HepG2 (cell line): ENCODE measurements at regions not wholly inside any gene's neighbourhood (a gene's known extent, or its start where the extent isn't known, plus 50 kb on each side); places are given as distances from the start of the nearest gene placed in this dataset.

Source experiments
- ATAC-seq: fragments of 200-7000 bp; cut with Tn5 transposase; 3 replicates; pipeline ENCODE4 v1.9.1; 2020; ENCODE audit warnings: mild to moderate bottlenecking, moderate library complexity
- BruUV-seq: library from RNA; stranded (reverse); fragments of 400-500 nt; replicated peaks from 2 replicates; lab custom pipeline; 2021; lab: Mats Ljungman, UMichigan
- CTCF ChIA-PET: fragments of 300-600 bp; formaldehyde crosslinking; extraction: SDS; loops from one replicate; lab custom pipeline; 2021; ENCODE audit warnings: low total read pairs, inconsistent platforms, low intra/inter-chr PET ratio; lab: Yijun Ruan, JAX
- POLR2A ChIA-PET: fragments of 350-600 bp; sonication (Branson Sonifier 250); formaldehyde crosslinking; loops from one replicate; lab custom pipeline; 2020; ENCODE audit warnings: antibody characterized with exemption, inconsistent platforms; lab: Yijun Ruan, JAX
- DNase-seq: peaks from one replicate; pipeline ENCODE4 v3.0.0-alpha.2; 2015; ENCODE audit warnings: low spot score
- FAIRE-seq: peaks from 3 replicates; lab custom pipeline; 2011; peaks lifted over from hg19 to GRCh38; lab: Jason Lieb, UNC
- H2AFZ ChIP-seq: one replicate; pipeline ENCODE4 v1.6.1; 2011; ENCODE audit warnings: low read length, inconsistent platforms
- H3K27ac ChIP-seq: fragments of 300-600 bp; 3 replicates; pipeline ENCODE4 v1.8.0; 2011; ENCODE audit warnings: mixed run types, mild to moderate bottlenecking, mixed read lengths, low read length, inconsistent platforms; ENCODE audit not compliant: insufficient read depth; ENCODE audit errors: extremely low read length
- H3K27me3 ChIP-seq, 2 experiments: fragments of 200-600 bp in 1 of 2; 2 replicates in 1 of 2; 3 replicates in 1 of 2; pipeline versions ENCODE4 v1.6.0 to v1.8.0; 2011; ENCODE audit warnings: low read length in 2 of 2, mild to moderate bottlenecking in 2 of 2, moderate library complexity in 2 of 2, inconsistent platforms in 1 of 2; ENCODE audit not compliant: insufficient read depth in 2 of 2, control insufficient read depth in 1 of 2
- H3K36me3 ChIP-seq, 2 experiments: fragments of 200-600 bp in 1 of 2; replicated peaks in 1 of 2; 2 replicates in 1 of 2; 3 replicates in 1 of 2; pipeline versions ENCODE4 v1.5.1 to v1.8.0; 2011; ENCODE audit warnings: low read length in 2 of 2, inconsistent platforms in 1 of 2; ENCODE audit not compliant: insufficient read depth in 2 of 2, control insufficient read depth in 1 of 2
- H3K4me1 ChIP-seq: 2 replicates; pipeline ENCODE4 v1.5.1; 2012; ENCODE audit warnings: low read length, inconsistent platforms; ENCODE audit not compliant: insufficient read depth
- H3K4me2 ChIP-seq: 2 replicates; pipeline ENCODE4 v1.6.0; 2011; ENCODE audit warnings: low read depth, low read length, inconsistent platforms
- H3K4me3 ChIP-seq, 3 experiments: fragments of 200-600 bp in 1 of 3; sonication (generic), shearing (Covaris generic) in 1 of 3; replicated peaks in 1 of 3; 2 replicates each; pipeline ENCODE4 v1.5.1; 2011 to 2016; ENCODE audit warnings: low read length in 3 of 3, inconsistent platforms in 2 of 3, low read depth in 2 of 3, mild to moderate bottlenecking in 2 of 3, control low read depth in 1 of 3, mixed read lengths in 1 of 3; ENCODE audit not compliant: insufficient read depth in 1 of 3
- H3K79me2 ChIP-seq: one replicate; pipeline ENCODE4 v1.6.1; 2011; ENCODE audit warnings: low read length, inconsistent platforms; ENCODE audit not compliant: insufficient read depth
- H3K9ac ChIP-seq: 2 replicates; pipeline ENCODE4 v1.6.0; 2011; ENCODE audit warnings: mild to moderate bottlenecking, low read depth, low read length, inconsistent platforms; ENCODE audit not compliant: insufficient read depth
- H3K9me3 ChIP-seq: 2 replicates; pipeline ENCODE4 v1.5.1; 2012; ENCODE audit warnings: mild to moderate bottlenecking, low read length
- H4K20me1 ChIP-seq: 2 replicates; pipeline ENCODE4 v1.6.0; 2011; ENCODE audit warnings: inconsistent platforms, mild to moderate bottlenecking, low read length, moderate library complexity; ENCODE audit not compliant: insufficient read depth
- ATM ChIP-seq: fragments of 450-650 bp; IDR thresholded peaks from 2 replicates; pipeline ENCODE4 v1.7.1; 2017; ENCODE audit warnings: mild to moderate bottlenecking, borderline replicate concordance
- BCLAF1 ChIP-seq: fragments of 450-650 bp; IDR thresholded peaks from 2 replicates; pipeline ENCODE4 v1.6.1; 2017; ENCODE audit warnings: mild to moderate bottlenecking
- HINFP ChIP-seq: sonication (generic); formaldehyde crosslinking; IDR thresholded peaks from 2 replicates; pipeline ENCODE4 v1.4.0; 2020; ENCODE audit warnings: low read depth, mild to moderate bottlenecking, missing genetic modification reagents
- HMGXB4 ChIP-seq, 2 experiments: sonication (generic) in 1 of 2; formaldehyde crosslinking in 1 of 2; IDR thresholded peaks; 2 replicates each; pipeline versions ENCODE4 v1.4.0 to v1.6.1; 2018 to 2020; ENCODE audit warnings: missing genetic modification reagents in 2 of 2, borderline replicate concordance in 1 of 2, low read depth in 1 of 2, mild to moderate bottlenecking in 1 of 2, missing biosample characterization in 1 of 2
- HOXA3 ChIP-seq: sonication (generic); formaldehyde crosslinking; IDR thresholded peaks from 2 replicates; pipeline ENCODE4 v1.5.0; 2020; ENCODE audit warnings: missing genetic modification reagents
- PAF1 ChIP-seq: IDR thresholded peaks from 2 replicates; pipeline ENCODE4 v1.6.1; 2016; ENCODE audit warnings: missing genetic modification reagents, missing compliant biosample characterization
- REST ChIP-seq, 2 experiments: IDR thresholded peaks; 2 replicates each; pipeline ENCODE4 v1.6.1; 2011 to 2012; ENCODE audit warnings: low read length in 2 of 2, borderline replicate concordance in 1 of 2, low read depth in 1 of 2, mild to moderate bottlenecking in 1 of 2, moderate library complexity in 1 of 2
- ZBTB26 ChIP-seq: IDR thresholded peaks from 2 replicates; pipeline ENCODE4 v1.6.1; 2016; ENCODE audit warnings: missing compliant biosample characterization, missing genetic modification reagents, borderline replicate concordance
- ZBTB7A ChIP-seq: sonication (generic); formaldehyde crosslinking; IDR thresholded peaks from 2 replicates; pipeline ENCODE4 v1.8.0; 2022; ENCODE audit warnings: mild to moderate bottlenecking, missing genetic modification reagents
- ZNF543 ChIP-seq: sonication (generic); formaldehyde crosslinking; IDR thresholded peaks from 2 replicates; pipeline ENCODE4 v1.4.0; 2020; ENCODE audit warnings: mild to moderate bottlenecking, missing genetic modification reagents
- ZNF616 ChIP-seq: sonication (generic); formaldehyde crosslinking; IDR thresholded peaks from 2 replicates; pipeline ENCODE4 v1.5.0; 2020; ENCODE audit warnings: low read depth, mild to moderate bottlenecking, missing genetic modification reagents
- ZNF850 ChIP-seq: sonication (generic); formaldehyde crosslinking; conservative IDR thresholded peaks from 2 replicates; pipeline ENCODE4 v1.9.0; 2021; ENCODE audit warnings: mild to moderate bottlenecking, missing genetic modification reagents
- WGBS: methylation state at CpG from one replicate; pipeline ENCODE4 v1.1.6; 2017; ENCODE audit warnings: low lambda C conversion rate; 5-methylcytosine and 5-hydroxymethylcytosine counted together
- in situ Hi-C: cut with HindIII; loops from 2 replicates; pipeline ENCODE4 v1.10.0; 2017; ENCODE audit warnings: low pct_unique_long_range_greater_than_20kb; ENCODE audit not compliant: extremely low pct_ligation_motif_present
- intact Hi-C: fragments of 100-400 bp; cut with micrococcal nuclease; formaldehyde crosslinking; loops from one replicate; pipeline ENCODE4 v1.10.0; 2022; ENCODE audit not compliant: unreplicated experiment

- no peak for TF ChIP-seq ZBTB26 (CRISPR knock-in tag)
- no peak for TF ChIP-seq HOXA3 (CRISPR knock-in tag)
- TF ChIP-seq HMGXB4 (CRISPR knock-in tag; IDR thresholded peaks at IDR 0.05; ENCODE audit: borderline replicate concordance in 1 of 2, low read depth in 1 of 2): no peak
- TF ChIP-seq ZBTB7A (CRISPR knock-in tag): no peak
Measured at GRCh38 chr12:22126758-22127157, 80.7 kb downstream of the CMAS start (continued).

GRCh38 chr12:22130671-22131070 is 84.7 kb downstream of the CMAS start:
- H3K27ac ChIP-seq: no peak overlapping the region
- H3K9ac ChIP-seq: no peak overlapping the region
- ATAC-seq (no peak), DNase-seq (no peak), FAIRE-seq (no peak)
- ChIA-PET POLR2A (no interaction called here), CTCF (no interaction called here)
- no peaks in the 10 kb centered on the region for H4K20me1 ChIP-seq
- intact Hi-C loops: no loop called here
- no peaks in the 10 kb centered on the region for H3K36me3 ChIP-seq
- TF ChIP-seq REST (IDR thresholded peaks at IDR 0.05; ENCODE audit: borderline replicate concordance in 1 of 2, low read depth in 1 of 2, low read length in 2 of 2) (no peak), ZNF850 (CRISPR knock-in tag) (no peak), ATM (no peak), HINFP (CRISPR knock-in tag) (no peak), ZNF543 (no peak), BCLAF1 (no peak), PAF1 (CRISPR knock-in tag) (no peak), ZNF616 (CRISPR knock-in tag) (no peak)
- no peaks in the 10 kb centered on the region for H3K4me1 ChIP-seq
- no peaks in the 10 kb centered on the region for H3K27me3 ChIP-seq
- WGBS: 2% methylated on average over 3 of the region's 3 CpGs
- peaks cover under 1% of the 10 kb centered on the region; the same call in 1 of the 2 replicates for H3K9me3 ChIP-seq
- H3K79me2 ChIP-seq: no peaks in the 10 kb centered on the region
- H3K4me2 ChIP-seq: no peak overlapping the region
- no TSS peak for BruUV-seq
- H2AFZ ChIP-seq: no peak overlapping the region
- in situ Hi-C loops: no loop called here
- no peak overlapping the region for H3K4me3 ChIP-seq
